Stimulated activated CD4-positive, alpha-beta T cell treated with anti-CD3 and anti-CD28 coated beads, Interleukin-1b, Interleukin-23, amount 100 ng/mL, for 1 hour (primary cell): ENCODE measurements at regions not wholly inside any gene's neighbourhood (a gene's known extent, or its start where the extent isn't known, plus 50 kb on each side); places are given as distances from the start of the nearest gene placed in this dataset.

Experiments used
- DNase-seq, 2 donors: peaks; one replicate each; pipeline ENCODE4 v3.0.0-alpha.2; 2020; ENCODE audit warnings: low read depth in 2 of 2

GRCh38 chr6:151701911-151702562, 105.4 kb upstream of the ESR1 start:
- no peak for DNase-seq

- no peak for DNase-seq
These were observed 104.4 kb upstream of the ESR1 start for GRCh38 chr6:151702851-151703658.

GRCh38 chr6:151704383-151704782, 103.1 kb upstream of the ESR1 start:
- DNase-seq = no peak

- no peak for DNase-seq
These were observed 101.3 kb upstream of the ESR1 start for GRCh38 chr6:151705993-151706733.

GRCh38 chr6:151709329-151709728, 98.2 kb upstream of the ESR1 start:
- no peak for DNase-seq

GRCh38 chr6:151716526-151716932, 91.0 kb upstream of the ESR1 start:
- no peak for DNase-seq

- no peak for DNase-seq
These were observed 88.4 kb upstream of the ESR1 start for GRCh38 chr6:151719070-151719469.

- DNase-seq = no peak
These were observed 86.3 kb upstream of the ESR1 start for GRCh38 chr6:151721146-151721545.

GRCh38 chr6:151721671-151722070, 85.8 kb upstream of the ESR1 start:
- no peak for DNase-seq

- no peak for DNase-seq
These were observed 85.1 kb upstream of the ESR1 start for GRCh38 chr6:151722342-151722741.

- peak in 1 of 2 donors; percentile 4 for DNase-seq
These were observed 84.3 kb upstream of the ESR1 start for GRCh38 chr6:151723152-151723551.

GRCh38 chr6:151729829-151730495, 77.5 kb upstream of the ESR1 start:
- DNase-seq = no peak

- no peak for DNase-seq
These were observed 77.0 kb upstream of the ESR1 start for GRCh38 chr6:151730496-151730870.

- DNase-seq = no peak
These were observed 76.2 kb upstream of the ESR1 start for GRCh38 chr6:151731313-151731712.

- DNase-seq = no peak
These were observed 73.7 kb upstream of the ESR1 start for GRCh38 chr6:151733680-151734320.

GRCh38 chr6:151738267-151738666, 69.2 kb upstream of the ESR1 start:
- no peak for DNase-seq

- DNase-seq = no peak
These were observed 68.5 kb upstream of the ESR1 start for GRCh38 chr6:151738960-151739359.

GRCh38 chr6:151740820-151741219, 66.7 kb upstream of the ESR1 start:
- DNase-seq = no peak

- DNase-seq = no peak
These were observed 59.6 kb upstream of the ESR1 start for GRCh38 chr6:151747896-151748295.

- no peak for DNase-seq
These were observed 58.1 kb upstream of the ESR1 start for GRCh38 chr6:151749341-151749740.

- DNase-seq = no peak
These were observed 53.9 kb upstream of the ESR1 start for GRCh38 chr6:151753581-151753980.

- DNase-seq = no peak
These were observed 50.0 kb upstream of the ESR1 start for GRCh38 chr6:151757506-151757955.
